ENCODE measurements at regions not wholly inside any gene's neighbourhood (a gene's known extent, or its start where the extent isn't known, plus 50 kb on each side); places are given as distances from the start of the nearest gene placed in this dataset.

GRCh38 chr2:208545403-208546042 lies 138.9 kb downstream of the PTH2R start:
- intact Hi-C loops (cut with micrococcal nuclease), result no loop called here

DNA sequence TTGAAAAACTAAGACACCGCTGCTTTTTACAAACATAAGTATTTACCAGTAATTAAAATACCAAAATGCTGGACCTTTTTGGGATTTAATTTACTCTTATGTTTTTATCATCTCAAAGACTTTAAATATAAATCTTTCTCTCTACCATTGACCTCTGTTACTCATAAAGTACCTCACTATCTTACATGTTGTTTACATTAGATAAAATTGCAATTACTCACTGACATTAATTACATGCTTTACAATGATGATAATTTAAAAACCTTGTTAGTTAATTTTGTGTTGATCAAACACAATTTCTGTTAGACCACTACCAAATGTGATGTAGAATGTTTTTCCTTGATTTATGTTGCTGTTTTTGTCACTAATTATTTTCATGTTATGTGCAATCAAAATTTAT lies 139.5 kb downstream of the PTH2R start:
- intact Hi-C loops (cut with micrococcal nuclease), result no loop called here

DNA sequence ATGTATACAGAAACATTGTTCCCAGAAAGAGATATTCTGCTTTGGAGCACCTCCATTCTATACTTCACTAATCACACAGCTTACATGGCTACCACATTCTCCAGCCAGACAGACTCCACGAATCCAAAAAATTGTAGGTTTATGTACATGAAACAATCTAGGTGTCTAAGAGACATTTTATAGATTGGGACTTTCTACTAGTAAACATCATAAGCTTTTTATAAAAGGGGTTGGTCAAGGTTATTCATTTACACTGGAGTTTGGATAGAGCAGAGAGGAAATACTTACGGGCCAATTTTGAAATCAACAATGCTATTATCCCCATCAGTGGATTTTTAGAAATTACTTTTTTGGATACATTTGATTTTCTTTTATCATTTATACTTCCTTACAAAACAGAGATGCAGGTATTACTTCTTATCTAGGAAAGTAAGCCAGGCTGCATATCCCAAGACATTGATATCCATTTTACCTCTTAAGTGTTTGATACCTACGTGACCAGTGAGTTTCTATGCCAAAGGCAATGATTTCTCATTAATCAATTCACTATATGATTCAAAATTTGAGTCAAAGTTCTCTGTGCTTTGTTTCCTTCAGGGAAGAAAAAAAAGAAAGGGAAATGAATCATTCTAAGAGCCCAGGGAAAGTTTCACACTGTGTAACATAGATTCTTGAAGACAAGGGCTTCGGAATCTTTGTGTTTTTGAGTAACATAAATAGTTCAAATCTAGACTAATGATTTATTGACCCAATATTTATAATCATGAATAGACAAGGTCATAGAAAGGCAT lies 140.5 kb downstream of the PTH2R start:
- intact Hi-C loops (cut with micrococcal nuclease), result no loop called here

DNA sequence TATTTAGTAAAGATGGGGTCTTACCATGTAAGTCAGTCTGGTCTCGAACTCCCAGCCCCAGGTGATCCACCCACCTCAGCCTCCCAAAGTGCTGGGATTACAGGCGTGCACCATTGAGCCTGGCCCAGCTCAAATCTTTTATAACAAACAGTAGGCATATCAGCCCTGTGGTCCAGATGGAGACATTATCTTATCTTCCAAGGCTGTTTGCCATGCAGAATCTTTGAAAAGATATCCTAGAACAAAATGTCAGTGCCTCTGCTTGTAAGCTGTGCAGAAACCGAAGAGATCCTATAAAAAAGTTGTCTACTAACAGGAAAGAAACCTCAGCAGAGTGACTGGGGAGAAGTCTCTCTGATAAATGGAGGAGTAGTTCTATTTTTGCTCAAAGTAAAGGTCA lies 142.1 kb downstream of the PTH2R start:
- intact Hi-C loops (cut with micrococcal nuclease), result no loop called here

- intact Hi-C loops (cut with micrococcal nuclease), result no loop called here
Measured at GRCh38 chr2:208549546-208550158, 143.1 kb downstream of the PTH2R start.

GRCh38 chr2:208552943-208553342 lies 146.4 kb downstream of the PTH2R start:
- intact Hi-C loops (cut with micrococcal nuclease), result no loop called here

- intact Hi-C loops (cut with micrococcal nuclease), result no loop called here
Measured at GRCh38 chr2:208556983-208557484, 150.4 kb downstream of the PTH2R start.

DNA sequence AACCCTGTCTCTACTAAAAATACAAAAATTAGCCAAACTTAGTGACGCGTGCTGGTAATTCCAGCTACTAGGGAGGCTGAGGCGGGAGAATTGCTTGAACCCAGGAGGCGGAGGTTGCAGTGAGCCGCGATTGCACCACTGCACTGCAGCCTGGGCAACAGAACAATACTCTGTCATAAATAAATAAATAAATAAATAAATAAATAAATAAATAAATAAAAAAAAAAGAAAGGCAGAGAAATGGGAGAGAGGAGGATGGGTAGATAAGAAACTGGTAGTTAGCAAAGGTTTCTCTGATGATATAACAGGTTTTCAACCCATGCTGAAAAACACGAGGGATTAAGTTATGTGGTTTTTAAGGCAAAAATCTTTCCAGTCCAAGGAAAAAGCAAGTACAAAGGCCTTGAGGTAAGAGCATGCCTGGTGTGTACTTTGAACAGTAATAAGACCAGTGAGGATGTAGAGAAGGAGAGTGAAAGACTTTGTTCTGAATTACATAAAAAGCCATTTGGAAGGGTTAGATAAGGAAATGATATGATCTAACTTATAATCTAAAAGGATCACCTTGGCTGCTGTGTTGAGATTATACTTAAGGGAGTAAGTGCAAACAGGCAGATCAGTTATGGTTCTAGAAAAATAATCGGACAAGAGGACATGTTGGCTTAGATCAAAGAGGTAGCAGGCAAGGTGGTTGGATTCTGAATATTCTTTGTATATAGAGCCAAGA lies 159.3 kb downstream of the PTH2R start:
- intact Hi-C loops (cut with micrococcal nuclease), result no loop called here

- intact Hi-C loops (cut with micrococcal nuclease), result no loop called here
Measured at GRCh38 chr2:208568203-208568602, 161.6 kb downstream of the PTH2R start.

- intact Hi-C loops (cut with micrococcal nuclease), result no loop called here
Measured at GRCh38 chr2:208570066-208570465, 163.5 kb downstream of the PTH2R start.

GRCh38 chr2:208570851-208571763 lies 164.5 kb downstream of the PTH2R start:
- intact Hi-C loops (cut with micrococcal nuclease), result no loop called here

- intact Hi-C loops (cut with micrococcal nuclease), result no loop called here
Measured at GRCh38 chr2:208571764-208572131, 165.2 kb downstream of the PTH2R start.

- intact Hi-C loops (cut with micrococcal nuclease), result no loop called here
Measured at GRCh38 chr2:208573569-208573968, 167.0 kb downstream of the PTH2R start.

GRCh38 chr2:208579678-208580077 lies 173.1 kb downstream of the PTH2R start:
- intact Hi-C loops (cut with micrococcal nuclease), result no loop called here

DNA sequence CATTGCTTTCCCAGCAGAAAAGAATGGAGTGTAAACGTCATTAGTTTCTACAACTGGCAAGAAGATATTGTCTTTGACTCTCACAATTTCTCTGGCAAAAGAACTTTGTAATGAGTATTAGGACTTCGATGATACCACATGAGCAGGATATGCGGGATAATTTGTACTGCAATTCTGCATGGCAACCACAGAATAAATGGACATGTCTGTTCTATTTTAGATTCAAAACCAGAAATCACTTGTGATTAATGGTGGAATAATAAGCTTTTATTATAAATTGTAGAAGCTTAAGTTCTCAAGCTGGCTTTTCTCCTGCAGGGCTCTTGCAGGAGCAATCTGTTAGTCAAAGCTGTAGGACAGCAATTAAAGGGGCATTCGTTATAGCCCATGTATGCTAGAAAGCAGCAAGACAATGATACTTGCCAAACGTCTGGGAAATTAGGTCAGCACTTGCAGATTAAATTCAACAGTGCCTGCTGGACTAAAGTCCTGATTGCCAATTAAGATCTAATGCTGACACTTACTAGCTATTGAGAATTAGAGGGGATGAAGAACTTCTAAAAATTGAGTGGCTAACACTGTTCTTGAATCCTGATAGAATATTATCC lies 177.9 kb downstream of the PTH2R start:
- intact Hi-C loops (cut with micrococcal nuclease), result no loop called here

- intact Hi-C loops (cut with micrococcal nuclease), result no loop called here
Measured at GRCh38 chr2:208586516-208586915, 179.9 kb downstream of the PTH2R start.

GRCh38 chr2:208594642-208595385 lies 188.2 kb downstream of the PTH2R start:
- intact Hi-C loops (cut with micrococcal nuclease), result no loop called here

- intact Hi-C loops (cut with micrococcal nuclease), result no loop called here
Measured at GRCh38 chr2:208595386-208596275, 189.0 kb downstream of the PTH2R start.

DNA sequence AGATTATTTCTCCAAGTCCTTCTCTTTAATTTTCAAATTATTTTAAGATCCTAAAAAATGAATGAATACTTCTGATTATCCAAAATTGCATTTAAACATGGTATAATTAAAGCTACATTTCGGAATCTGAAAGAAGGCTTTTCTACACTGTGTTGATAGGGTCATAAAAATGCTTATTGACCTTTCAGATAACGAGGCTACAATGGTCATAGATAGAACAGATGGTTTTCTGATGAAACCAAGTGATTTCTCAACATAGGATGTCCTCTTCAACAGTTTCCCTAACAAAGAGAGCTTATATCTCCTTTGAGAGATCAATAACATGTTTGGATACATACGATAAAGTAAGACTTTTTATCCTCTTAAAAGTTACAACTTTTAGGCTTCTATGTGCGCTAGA lies 201.1 kb downstream of the PTH2R start:
- intact Hi-C loops (cut with micrococcal nuclease), result no loop called here

Measured in T-helper 1 cell treated with Interleukin-12 subunit alpha and Interleukin-12 subunit beta and Interleukin-4 antibody, amounts not matched to agents 30 ng/mL and 1 ng/mL, for 36 hours (primary cell).